ENCODE measurements at regions not wholly inside any gene's neighbourhood (a gene's known extent, or its start where the extent isn't known, plus 50 kb on each side); places are given as distances from the start of the nearest gene placed in this dataset.
A peak's percentile ranks its signal among the peaks of the same experiment; 100 is the strongest.
"Not testable (repeated sequence)": the region's sequence is repeated elsewhere in the genome, so short reads cannot be mapped to it uniquely, and the experiment has no call there.

GRCh38 chr5:34230402-34230801 is 187.4 kb upstream of the C1QTNF3 start:
- intact Hi-C loops (cut with DNase I); H3K4me1 ChIP-seq (ENCODE audit: control insufficient read depth in 1 of 2, insufficient read depth in 2 of 2, low read length in 2 of 2); H3K27me3 ChIP-seq (ENCODE audit: control insufficient read depth in 1 of 2, insufficient read depth in 2 of 2, low read length in 1 of 2); H3K4me3 ChIP-seq (ENCODE audit: low read length in 2 of 2); ATAC-seq (ENCODE audit: low FRiP score); H3K36me3 ChIP-seq (ENCODE audit: control insufficient read depth in 1 of 2, insufficient read depth in 2 of 2, low read length in 1 of 2); DNase-seq; H3K27ac ChIP-seq (ENCODE audit: low read depth in 1 of 2, low read length in 2 of 2); H3K9me3 ChIP-seq (ENCODE audit: control insufficient read depth, low read length): not testable (repeated sequence)
- WGBS, 2 donors = 96 to 99% methylated on average over 1 of the region's 1 CpG

- H3K4me1 ChIP-seq (ENCODE audit: control insufficient read depth in 1 of 2, insufficient read depth in 2 of 2, low read length in 2 of 2); H3K9me3 ChIP-seq (ENCODE audit: control insufficient read depth, low read length); ATAC-seq (ENCODE audit: low FRiP score); H3K27me3 ChIP-seq (ENCODE audit: control insufficient read depth in 1 of 2, insufficient read depth in 2 of 2, low read length in 1 of 2); H3K4me3 ChIP-seq (ENCODE audit: low read length in 2 of 2); H3K27ac ChIP-seq (ENCODE audit: low read depth in 1 of 2, low read length in 2 of 2); H3K36me3 ChIP-seq (ENCODE audit: control insufficient read depth in 1 of 2, insufficient read depth in 2 of 2, low read length in 1 of 2); DNase-seq; intact Hi-C loops (cut with DNase I): not testable (repeated sequence)
These were observed 200.8 kb upstream of the C1QTNF3 start for GRCh38 chr5:34243802-34244201.

GRCh38 chr5:34244281-34245031 is 201.4 kb upstream of the C1QTNF3 start:
- 0 to 1% methylated on average over 3 to 37 of the region's 41 CpGs for WGBS, 2 donors
- H3K36me3 ChIP-seq (ENCODE audit: control insufficient read depth in 1 of 2, insufficient read depth in 2 of 2, low read length in 1 of 2); intact Hi-C loops (cut with DNase I); H3K9me3 ChIP-seq (ENCODE audit: control insufficient read depth, low read length); H3K27me3 ChIP-seq (ENCODE audit: control insufficient read depth in 1 of 2, insufficient read depth in 2 of 2, low read length in 1 of 2); H3K4me1 ChIP-seq (ENCODE audit: control insufficient read depth in 1 of 2, insufficient read depth in 2 of 2, low read length in 2 of 2); ATAC-seq (ENCODE audit: low FRiP score); H3K4me3 ChIP-seq (ENCODE audit: low read length in 2 of 2); H3K27ac ChIP-seq (ENCODE audit: low read depth in 1 of 2, low read length in 2 of 2): not testable (repeated sequence)
- peak; percentile 83 to 89 for DNase-seq

- intact Hi-C loops (cut with DNase I); H3K4me1 ChIP-seq (ENCODE audit: control insufficient read depth in 1 of 2, insufficient read depth in 2 of 2, low read length in 2 of 2); H3K27ac ChIP-seq (ENCODE audit: low read depth in 1 of 2, low read length in 2 of 2); H3K27me3 ChIP-seq (ENCODE audit: control insufficient read depth in 1 of 2, insufficient read depth in 2 of 2, low read length in 1 of 2); ATAC-seq (ENCODE audit: low FRiP score); DNase-seq; H3K9me3 ChIP-seq (ENCODE audit: control insufficient read depth, low read length); H3K4me3 ChIP-seq (ENCODE audit: low read length in 2 of 2); H3K36me3 ChIP-seq (ENCODE audit: control insufficient read depth in 1 of 2, insufficient read depth in 2 of 2, low read length in 1 of 2): not testable (repeated sequence)
- WGBS, 2 donors = 18% methylated on average over 13 of the region's 31 CpGs; no CpG with 5 or more reads in 1 of the 2 donors
These were observed 202.0 kb upstream of the C1QTNF3 start for GRCh38 chr5:34245032-34245394.

- H3K4me3 ChIP-seq (ENCODE audit: low read length in 2 of 2); H3K36me3 ChIP-seq (ENCODE audit: control insufficient read depth in 1 of 2, insufficient read depth in 2 of 2, low read length in 1 of 2); ATAC-seq (ENCODE audit: low FRiP score); H3K27me3 ChIP-seq (ENCODE audit: control insufficient read depth in 1 of 2, insufficient read depth in 2 of 2, low read length in 1 of 2); DNase-seq; intact Hi-C loops (cut with DNase I); H3K27ac ChIP-seq (ENCODE audit: low read depth in 1 of 2, low read length in 2 of 2); H3K4me1 ChIP-seq (ENCODE audit: control insufficient read depth in 1 of 2, insufficient read depth in 2 of 2, low read length in 2 of 2); H3K9me3 ChIP-seq (ENCODE audit: control insufficient read depth, low read length): not testable (repeated sequence)
- WGBS, 2 donors = 40 to 67% methylated on average over 1 to 2 of the region's 2 CpGs
These were observed 202.8 kb upstream of the C1QTNF3 start for GRCh38 chr5:34245813-34246212.

GRCh38 chr5:34258598-34258997 is 215.6 kb upstream of the C1QTNF3 start:
- H3K27ac ChIP-seq (ENCODE audit: low read depth in 1 of 2, low read length in 2 of 2); DNase-seq; H3K9me3 ChIP-seq (ENCODE audit: control insufficient read depth, low read length); H3K4me1 ChIP-seq (ENCODE audit: control insufficient read depth in 1 of 2, insufficient read depth in 2 of 2, low read length in 2 of 2); intact Hi-C loops (cut with DNase I); ATAC-seq (ENCODE audit: low FRiP score); H3K4me3 ChIP-seq (ENCODE audit: low read length in 2 of 2); H3K27me3 ChIP-seq (ENCODE audit: control insufficient read depth in 1 of 2, insufficient read depth in 2 of 2, low read length in 1 of 2); H3K36me3 ChIP-seq (ENCODE audit: control insufficient read depth in 1 of 2, insufficient read depth in 2 of 2, low read length in 1 of 2): not testable (repeated sequence)

GRCh38 chr5:34261020-34261419 is 218.0 kb upstream of the C1QTNF3 start:
- H3K4me1 ChIP-seq (ENCODE audit: control insufficient read depth in 1 of 2, insufficient read depth in 2 of 2, low read length in 2 of 2); H3K27ac ChIP-seq (ENCODE audit: low read depth in 1 of 2, low read length in 2 of 2); ATAC-seq (ENCODE audit: low FRiP score); H3K9me3 ChIP-seq (ENCODE audit: control insufficient read depth, low read length); DNase-seq; H3K27me3 ChIP-seq (ENCODE audit: control insufficient read depth in 1 of 2, insufficient read depth in 2 of 2, low read length in 1 of 2); H3K36me3 ChIP-seq (ENCODE audit: control insufficient read depth in 1 of 2, insufficient read depth in 2 of 2, low read length in 1 of 2); intact Hi-C loops (cut with DNase I); H3K4me3 ChIP-seq (ENCODE audit: low read length in 2 of 2): not testable (repeated sequence)
- WGBS, 2 donors = 61 to 63% methylated on average over 3 of the region's 4 CpGs

- H3K27me3 ChIP-seq (ENCODE audit: control insufficient read depth in 1 of 2, insufficient read depth in 2 of 2, low read length in 1 of 2); H3K36me3 ChIP-seq (ENCODE audit: control insufficient read depth in 1 of 2, insufficient read depth in 2 of 2, low read length in 1 of 2); H3K27ac ChIP-seq (ENCODE audit: low read depth in 1 of 2, low read length in 2 of 2); ATAC-seq (ENCODE audit: low FRiP score); H3K9me3 ChIP-seq (ENCODE audit: control insufficient read depth, low read length); H3K4me1 ChIP-seq (ENCODE audit: control insufficient read depth in 1 of 2, insufficient read depth in 2 of 2, low read length in 2 of 2); H3K4me3 ChIP-seq (ENCODE audit: low read length in 2 of 2); DNase-seq; intact Hi-C loops (cut with DNase I): not testable (repeated sequence)
These were observed 223.1 kb upstream of the C1QTNF3 start for GRCh38 chr5:34266151-34266550.

GRCh38 chr5:34296759-34297158 is 253.7 kb upstream of the C1QTNF3 start:
- H3K36me3 ChIP-seq (ENCODE audit: control insufficient read depth in 1 of 2, insufficient read depth in 2 of 2, low read length in 1 of 2); H3K27ac ChIP-seq (ENCODE audit: low read depth in 1 of 2, low read length in 2 of 2); H3K4me1 ChIP-seq (ENCODE audit: control insufficient read depth in 1 of 2, insufficient read depth in 2 of 2, low read length in 2 of 2); ATAC-seq (ENCODE audit: low FRiP score); H3K27me3 ChIP-seq (ENCODE audit: control insufficient read depth in 1 of 2, insufficient read depth in 2 of 2, low read length in 1 of 2); H3K4me3 ChIP-seq (ENCODE audit: low read length in 2 of 2); intact Hi-C loops (cut with DNase I); DNase-seq; H3K9me3 ChIP-seq (ENCODE audit: control insufficient read depth, low read length): not testable (repeated sequence)
- WGBS, 2 donors = 68 to 71% methylated on average over 1 of the region's 1 CpG
